Fibroblast of lung (primary cell): ENCODE measurements at regions not wholly inside any gene's neighbourhood (a gene's known extent, or its start where the extent isn't known, plus 50 kb on each side); places are given as distances from the start of the nearest gene placed in this dataset.

Experiments used
- DNase-seq, 2 donors: peaks; one replicate each; pipeline versions ENCODE4 v3.0.0 to v3.0.0-alpha.2; 2010; ENCODE audit warnings: low read depth in 2 of 2
- H2AFZ ChIP-seq: 2 replicates; pipeline ENCODE4 v1.5.1; 2012; ENCODE audit warnings: low read length, control low read depth, inconsistent platforms
- H3K27ac ChIP-seq: 2 replicates; pipeline ENCODE4 v1.5.1; 2011; ENCODE audit warnings: low read length, control low read depth; ENCODE audit not compliant: insufficient read depth
- H3K27me3 ChIP-seq: 2 replicates; pipeline ENCODE4 v1.5.1; 2011; ENCODE audit warnings: mild to moderate bottlenecking, low read length; ENCODE audit not compliant: control insufficient read depth, insufficient read depth
- H3K36me3 ChIP-seq: 2 replicates; pipeline ENCODE4 v1.5.1; 2011; ENCODE audit warnings: low read length; ENCODE audit not compliant: control insufficient read depth, insufficient read depth
- H3K4me1 ChIP-seq: 2 replicates; pipeline ENCODE4 v1.5.1; 2011; ENCODE audit warnings: low read length; ENCODE audit not compliant: control insufficient read depth, insufficient read depth; ENCODE audit errors: extremely low read depth
- H3K4me2 ChIP-seq: 2 replicates; pipeline ENCODE4 v1.5.1; 2011; ENCODE audit warnings: low read length, control low read depth; ENCODE audit not compliant: insufficient read depth; ENCODE audit errors: extremely low read depth
- H3K4me3 ChIP-seq, 4 experiments: fragments of 200-600 bp in 1 of 4; sonication (generic) in 1 of 4; replicated peaks in 1 of 4; 2 replicates each; pipeline ENCODE4 v1.5.1; 2011 to 2016; ENCODE audit warnings: low read length in 4 of 4, low read depth in 3 of 4, mild to moderate bottlenecking in 3 of 4, control low read depth in 2 of 4, inconsistent platforms in 1 of 4, mixed read lengths in 1 of 4; ENCODE audit not compliant: insufficient read depth in 1 of 4; ENCODE audit errors: control extremely low read depth in 1 of 4
- H3K79me2 ChIP-seq: 2 replicates; pipeline ENCODE4 v1.5.1; 2012; ENCODE audit warnings: mild to moderate bottlenecking, low read length, inconsistent platforms; ENCODE audit not compliant: control insufficient read depth, insufficient read depth
- H3K9ac ChIP-seq: 2 replicates; pipeline ENCODE4 v1.5.1; 2011; ENCODE audit warnings: mild to moderate bottlenecking, low read length, control low read depth; ENCODE audit not compliant: insufficient read depth
- H3K9me3 ChIP-seq: 2 replicates; pipeline ENCODE4 v1.5.1; 2012; ENCODE audit warnings: low read depth, low read length; ENCODE audit not compliant: control insufficient read depth, insufficient read depth
- H4K20me1 ChIP-seq: 2 replicates; pipeline ENCODE4 v1.5.1; 2011; ENCODE audit warnings: low read length; ENCODE audit not compliant: control insufficient read depth, insufficient read depth; ENCODE audit errors: extremely low read depth
- EZH2 ChIP-seq: IDR thresholded peaks from 2 replicates; pipeline ENCODE4 v1.5.1; 2012; ENCODE audit warnings: low read length, control low read depth, mild to moderate bottlenecking; ENCODE audit errors: missing control alignments
- TF ChIP-seq, protein P1 (sequence below), 2 donors: IDR thresholded peaks in 1 of 2; conservative IDR thresholded peaks in 1 of 2; 1 replicate in 1 of 2; 2 replicates in 1 of 2; pipeline ENCODE4 v1.5.1; 2011 to 2012; ENCODE audit warnings: low read length in 2 of 2, control low read depth in 1 of 2, inconsistent platforms in 1 of 2, low read depth in 1 of 2, mild to moderate bottlenecking in 1 of 2

DNA sequence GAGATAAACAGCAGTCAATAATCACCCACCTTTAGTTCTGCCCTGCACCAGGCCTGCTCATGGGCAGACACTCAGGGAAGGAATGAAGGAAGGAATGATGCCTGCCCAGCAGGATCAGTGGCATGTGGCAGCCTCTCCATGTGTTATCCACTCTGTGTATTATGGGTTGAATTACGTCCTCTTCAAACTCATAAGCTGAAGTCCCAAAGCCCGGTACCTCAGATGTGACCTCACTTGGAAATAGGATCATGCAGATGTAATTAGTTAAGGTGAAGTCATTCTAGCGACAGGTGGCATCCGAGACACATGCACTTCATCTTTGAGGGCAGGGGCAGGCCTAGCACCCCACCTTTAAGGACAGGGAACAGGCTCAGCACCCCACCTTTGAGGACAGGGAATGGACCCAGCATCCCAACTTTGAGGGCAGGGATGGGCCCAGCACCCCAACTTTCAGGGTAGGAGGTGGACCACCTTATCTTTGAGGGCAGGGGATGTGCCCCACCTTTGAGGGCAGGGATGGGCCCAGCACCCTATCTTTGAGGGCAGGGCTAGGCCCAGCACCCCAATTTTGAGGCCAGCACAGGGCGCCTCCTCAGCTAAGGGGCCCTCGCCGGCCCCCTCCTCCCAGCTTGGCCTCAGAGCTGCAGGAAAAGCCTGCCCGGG lies 127.6 kb downstream of the URI1 start:
- no peak for TF ChIP-seq EZH2
- TF ChIP-seq, protein P1, sequence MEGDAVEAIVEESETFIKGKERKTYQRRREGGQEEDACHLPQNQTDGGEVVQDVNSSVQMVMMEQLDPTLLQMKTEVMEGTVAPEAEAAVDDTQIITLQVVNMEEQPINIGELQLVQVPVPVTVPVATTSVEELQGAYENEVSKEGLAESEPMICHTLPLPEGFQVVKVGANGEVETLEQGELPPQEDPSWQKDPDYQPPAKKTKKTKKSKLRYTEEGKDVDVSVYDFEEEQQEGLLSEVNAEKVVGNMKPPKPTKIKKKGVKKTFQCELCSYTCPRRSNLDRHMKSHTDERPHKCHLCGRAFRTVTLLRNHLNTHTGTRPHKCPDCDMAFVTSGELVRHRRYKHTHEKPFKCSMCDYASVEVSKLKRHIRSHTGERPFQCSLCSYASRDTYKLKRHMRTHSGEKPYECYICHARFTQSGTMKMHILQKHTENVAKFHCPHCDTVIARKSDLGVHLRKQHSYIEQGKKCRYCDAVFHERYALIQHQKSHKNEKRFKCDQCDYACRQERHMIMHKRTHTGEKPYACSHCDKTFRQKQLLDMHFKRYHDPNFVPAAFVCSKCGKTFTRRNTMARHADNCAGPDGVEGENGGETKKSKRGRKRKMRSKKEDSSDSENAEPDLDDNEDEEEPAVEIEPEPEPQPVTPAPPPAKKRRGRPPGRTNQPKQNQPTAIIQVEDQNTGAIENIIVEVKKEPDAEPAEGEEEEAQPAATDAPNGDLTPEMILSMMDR (conservative IDR thresholded peaks at IDR 0.05 in 1 of 2, IDR thresholded peaks at IDR 0.05 in 1 of 2; ENCODE audit: low read depth in 1 of 2, low read length in 2 of 2) = no peak
- H3K36me3 ChIP-seq = no peaks in the 10 kb centered on the region
- H2AFZ ChIP-seq = no peak overlapping the region
- no peak for DNase-seq
- H3K27ac ChIP-seq = no peak overlapping the region
- no peaks in the 10 kb centered on the region for H3K79me2 ChIP-seq
- no peak overlapping the region for H3K9ac ChIP-seq
- no peaks in the 10 kb centered on the region for H3K27me3 ChIP-seq
- H4K20me1 ChIP-seq = no peaks in the 10 kb centered on the region
- H3K4me2 ChIP-seq = no peak overlapping the region
- no peaks in the 10 kb centered on the region for H3K4me1 ChIP-seq
- no peaks in the 10 kb centered on the region for H3K9me3 ChIP-seq
- H3K4me3 ChIP-seq = no peak overlapping the region

DNA sequence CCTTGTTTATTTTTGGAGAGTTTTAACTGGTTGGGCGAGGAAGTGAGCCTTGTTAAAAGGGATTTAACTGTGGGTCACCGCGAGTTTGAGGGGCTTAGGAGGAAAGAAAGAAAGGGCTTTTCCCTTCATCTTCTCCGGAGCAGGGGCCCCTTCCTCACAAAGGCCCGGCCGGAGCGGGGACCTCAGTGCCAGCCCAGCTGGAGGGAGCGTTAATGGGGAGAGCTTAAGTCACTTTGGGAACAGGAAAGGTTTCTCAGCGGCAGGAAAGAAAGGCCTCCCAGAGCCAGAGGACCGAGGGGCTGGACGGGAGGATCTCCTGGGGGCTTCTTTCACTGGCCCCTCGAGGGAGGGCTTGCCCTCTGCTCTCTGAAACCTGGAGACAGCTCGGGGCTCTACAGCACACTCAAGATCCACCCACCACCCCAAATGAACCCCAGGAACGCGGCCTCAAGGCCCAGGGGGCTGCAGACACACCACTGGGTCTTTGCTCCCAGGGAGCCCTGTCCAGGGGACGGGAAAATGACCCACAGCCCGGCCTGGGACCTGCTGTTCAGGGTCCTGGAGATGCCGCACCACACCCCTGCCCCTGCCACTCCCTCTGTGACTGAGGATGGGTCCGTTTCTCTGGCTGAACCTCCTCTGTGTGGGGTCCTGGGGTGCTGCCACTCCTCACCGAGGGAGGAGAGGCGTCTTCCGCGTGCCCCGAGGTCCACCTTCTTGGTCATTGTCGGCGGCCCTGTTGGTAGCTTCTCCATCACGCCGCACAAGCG lies 128.3 kb downstream of the URI1 start:
- no peaks in the 10 kb centered on the region for H3K79me2 ChIP-seq
- H3K9me3 ChIP-seq = no peaks in the 10 kb centered on the region
- no peaks in the 10 kb centered on the region for H4K20me1 ChIP-seq
- no peak for DNase-seq
- H3K27me3 ChIP-seq = no peaks in the 10 kb centered on the region
- no peak overlapping the region for H3K27ac ChIP-seq
- TF ChIP-seq EZH2 = no peak
- TF ChIP-seq, protein P1 (conservative IDR thresholded peaks at IDR 0.05 in 1 of 2, IDR thresholded peaks at IDR 0.05 in 1 of 2; ENCODE audit: low read depth in 1 of 2, low read length in 2 of 2) = no peak
- H3K4me2 ChIP-seq = no peak overlapping the region
- no peaks in the 10 kb centered on the region for H3K36me3 ChIP-seq
- H3K9ac ChIP-seq = no peak overlapping the region
- H3K4me1 ChIP-seq = no peaks in the 10 kb centered on the region
- no peak overlapping the region for H2AFZ ChIP-seq
- no peak overlapping the region for H3K4me3 ChIP-seq

- Histone ChIP-seq H3K27me3 (no peaks in the 10 kb centered on the region), H3K4me3 (no peak overlapping the region), H3K4me2 (no peak overlapping the region), H4K20me1 (no peaks in the 10 kb centered on the region), H3K36me3 (no peaks in the 10 kb centered on the region), H3K9ac (no peak overlapping the region), H3K79me2 (no peaks in the 10 kb centered on the region), H3K4me1 (no peaks in the 10 kb centered on the region), H3K27ac (no peak overlapping the region), H3K9me3 (no peaks in the 10 kb centered on the region), H2AFZ (no peak overlapping the region)
- TF ChIP-seq EZH2 = no peak
- TF ChIP-seq, protein P1 (conservative IDR thresholded peaks at IDR 0.05 in 1 of 2, IDR thresholded peaks at IDR 0.05 in 1 of 2; ENCODE audit: low read depth in 1 of 2, low read length in 2 of 2) = no peak
- DNase-seq = no peak
Observed at GRCh38 chr19:30070968-30071632, 129.1 kb downstream of the URI1 start.
